NCI-H748 treated with DMSO at 0.1 percent for 48 hours (cell line): ENCODE measurements at regions not wholly inside any gene's neighbourhood (a gene's known extent, or its start where the extent isn't known, plus 50 kb on each side); places are given as distances from the start of the nearest gene placed in this dataset.
A peak's percentile ranks its signal among the peaks of the same experiment; 100 is the strongest.
"Not testable (repeated sequence)": the region's sequence is repeated elsewhere in the genome, so short reads cannot be mapped to it uniquely, and the experiment has no call there.

Experiments
- DNase-seq: peaks from one replicate; lab custom pipeline; 2025; lab: John Stamatoyannopoulos, UW

GRCh38 chr15:92822216-92823144, 77.6 kb upstream of the CHD2 start:
- DNase-seq = no peak

GRCh38 chr15:92825985-92826384, 74.1 kb upstream of the CHD2 start:
- no peak for DNase-seq

- DNase-seq = not testable (repeated sequence)
Measured at GRCh38 chr15:92827991-92828390, 72.1 kb upstream of the CHD2 start.

- DNase-seq = no peak
Measured at GRCh38 chr15:92829875-92830274, 70.2 kb upstream of the CHD2 start.

- DNase-seq = no peak
Measured at GRCh38 chr15:92831336-92831654, 68.8 kb upstream of the CHD2 start.

GRCh38 chr15:92831655-92832328, 68.3 kb upstream of the CHD2 start:
- DNase-seq = peak; percentile 84

- DNase-seq = no peak
Measured at GRCh38 chr15:92833106-92833433, 67.1 kb upstream of the CHD2 start.

GRCh38 chr15:92833493-92834271, 66.4 kb upstream of the CHD2 start:
- DNase-seq = no peak

GRCh38 chr15:92839696-92840095, 60.4 kb upstream of the CHD2 start:
- no peak for DNase-seq

GRCh38 chr15:92840149-92840548, 60.0 kb upstream of the CHD2 start:
- DNase-seq = no peak

- DNase-seq = no peak
Measured at GRCh38 chr15:92843326-92843725, 56.8 kb upstream of the CHD2 start.

- no peak for DNase-seq
Measured at GRCh38 chr15:92843814-92844213, 56.3 kb upstream of the CHD2 start.

- DNase-seq = no peak
Measured at GRCh38 chr15:92845126-92845508, 55.0 kb upstream of the CHD2 start.

GRCh38 chr15:92846741-92847140, 53.4 kb upstream of the CHD2 start:
- DNase-seq = no peak

- DNase-seq = no peak
Measured at GRCh38 chr15:92847841-92848240, 52.3 kb upstream of the CHD2 start.

- no peak for DNase-seq
Measured at GRCh38 chr15:92848464-92848851, 51.7 kb upstream of the CHD2 start.

- DNase-seq = no peak
Measured at GRCh38 chr15:92848852-92849598, 51.1 kb upstream of the CHD2 start.

- DNase-seq = not testable (repeated sequence)
Measured at GRCh38 chr15:92850218-92850617, 49.9 kb upstream of the CHD2 start.
